H9 (cell line): ENCODE measurements at regions not wholly inside any gene's neighbourhood (a gene's known extent, or its start where the extent isn't known, plus 50 kb on each side); places are given as distances from the start of the nearest gene placed in this dataset.

Experiments
- DNase-seq: peaks from one replicate; pipeline ENCODE4 v3.0.0-alpha.2; 2017
- H2AFZ ChIP-seq: one replicate; pipeline ENCODE4 v1.6.1; 2013; ENCODE audit warnings: mild to moderate bottlenecking, low read length, control low read depth, moderate library complexity
- H2AK5ac ChIP-seq: 2 replicates; pipeline ENCODE4 v1.6.1; 2013; ENCODE audit warnings: low read length, control low read depth, mixed read lengths; ENCODE audit not compliant: insufficient read length
- H2BK120ac ChIP-seq: one replicate; pipeline ENCODE4 v1.6.1; 2013; ENCODE audit warnings: low read depth, mild to moderate bottlenecking, low read length, control low read depth, inconsistent platforms; ENCODE audit not compliant: poor library complexity, severe bottlenecking
- H2BK12ac ChIP-seq: 2 replicates; pipeline ENCODE4 v1.6.1; 2013; ENCODE audit warnings: low read length, control low read depth, mixed read lengths, low read depth; ENCODE audit not compliant: insufficient read length
- H2BK15ac ChIP-seq: 2 replicates; pipeline ENCODE4 v1.6.1; 2013; ENCODE audit warnings: low read depth, low read length, control low read depth
- H2BK20ac ChIP-seq: one replicate; pipeline ENCODE4 v1.6.1; 2013; ENCODE audit warnings: low read depth, mild to moderate bottlenecking, low read length, control low read depth, inconsistent platforms; ENCODE audit not compliant: poor library complexity, severe bottlenecking
- H2BK5ac ChIP-seq: 2 replicates; pipeline ENCODE4 v1.6.1; 2013; ENCODE audit warnings: low read length, control low read depth, mixed read lengths; ENCODE audit not compliant: insufficient read length
- H3K14ac ChIP-seq: 2 replicates; pipeline ENCODE4 v1.6.1; 2013; ENCODE audit warnings: low read length, control low read depth; ENCODE audit not compliant: insufficient read depth
- H3K18ac ChIP-seq: 2 replicates; pipeline ENCODE4 v1.6.1; 2013; ENCODE audit warnings: low read depth, mild to moderate bottlenecking, mixed read lengths, low read length, control low read depth; ENCODE audit not compliant: insufficient read length
- H3K23ac ChIP-seq: 2 replicates; pipeline ENCODE4 v1.6.1; 2013; ENCODE audit warnings: low read length, control low read depth, mixed read lengths, low read depth; ENCODE audit not compliant: insufficient read length
- H3K23me2 ChIP-seq: 2 replicates; pipeline ENCODE4 v1.6.1; 2013; ENCODE audit warnings: low read depth, mild to moderate bottlenecking, mixed read lengths, low read length, control low read depth; ENCODE audit not compliant: insufficient read length, poor library complexity, severe bottlenecking
- H3K27ac ChIP-seq: 2 replicates; pipeline ENCODE4 v1.5.1; 2013; ENCODE audit warnings: low read length, control low read depth, mixed read lengths, low read depth; ENCODE audit not compliant: insufficient read length
- H3K27me3 ChIP-seq: 2 replicates; pipeline ENCODE4 v1.6.1; 2013; ENCODE audit warnings: low read length, control low read depth, inconsistent platforms; ENCODE audit not compliant: insufficient read depth
- H3K4ac ChIP-seq: 2 replicates; pipeline ENCODE4 v1.6.1; 2013; ENCODE audit warnings: low read depth, mild to moderate bottlenecking, control low read depth, inconsistent platforms, low read length, moderate library complexity
- H3K4me1 ChIP-seq: 2 replicates; pipeline ENCODE4 v1.6.1; 2013; ENCODE audit warnings: low read length, control low read depth, inconsistent platforms; ENCODE audit not compliant: insufficient read depth
- H3K4me2 ChIP-seq: 2 replicates; pipeline ENCODE4 v1.6.1; 2013; ENCODE audit warnings: low read length, control low read depth, mixed read lengths; ENCODE audit not compliant: insufficient read length, insufficient read depth
- H3K56ac ChIP-seq: 2 replicates; pipeline ENCODE4 v1.6.1; 2013; ENCODE audit warnings: low read depth, mild to moderate bottlenecking, mixed read lengths, low read length, control low read depth; ENCODE audit not compliant: insufficient read length
- H3K79me1 ChIP-seq: 2 replicates; pipeline ENCODE4 v1.6.1; 2013; ENCODE audit warnings: low read depth, mild to moderate bottlenecking, moderate library complexity, low read length, control low read depth, inconsistent platforms; ENCODE audit not compliant: insufficient read depth, poor library complexity, severe bottlenecking
- H3K79me2 ChIP-seq: 2 replicates; pipeline ENCODE4 v1.6.1; 2013; ENCODE audit warnings: low read length, control low read depth, inconsistent platforms; ENCODE audit not compliant: insufficient read depth
- H3K9ac ChIP-seq: 2 replicates; pipeline ENCODE4 v1.6.1; 2013; ENCODE audit warnings: low read length, control low read depth, mixed read lengths; ENCODE audit not compliant: insufficient read length; ENCODE audit errors: extremely low read depth
- H3K9me3 ChIP-seq: one replicate; pipeline ENCODE4 v1.6.1; 2013; ENCODE audit warnings: low read depth, low read length, inconsistent platforms; ENCODE audit not compliant: control insufficient read depth
- H3T11ph ChIP-seq: one replicate; pipeline ENCODE4 v1.6.1; 2013; ENCODE audit warnings: mild to moderate bottlenecking, low read length, control low read depth, inconsistent platforms
- H4K20me1 ChIP-seq: one replicate; pipeline ENCODE4 v1.6.1; 2013; ENCODE audit not compliant: control insufficient read depth, insufficient read length, insufficient read depth
- H4K5ac ChIP-seq: 2 replicates; pipeline ENCODE4 v1.6.1; 2013; ENCODE audit warnings: low read depth, mild to moderate bottlenecking, mixed read lengths, low read length, control low read depth; ENCODE audit not compliant: insufficient read length
- H4K8ac ChIP-seq: replicated peaks from 2 replicates; pipeline ENCODE4 v1.6.1; 2013; ENCODE audit warnings: low read length, control low read depth, mixed read lengths, low read depth; ENCODE audit not compliant: insufficient read length
- H4K91ac ChIP-seq: 2 replicates; pipeline ENCODE4 v1.6.1; 2013; ENCODE audit warnings: low read depth, mild to moderate bottlenecking, moderate library complexity, mixed read lengths, low read length, control low read depth; ENCODE audit not compliant: insufficient read length
- H3K27ac Mint-ChIP-seq, 3 experiments: 2 replicates in 2 of 3; 3 replicates in 1 of 3; pipeline ENCODE4 v1.8.0; 2020 to 2021; ENCODE audit warnings: mixed read lengths in 3 of 3, mild to moderate bottlenecking in 1 of 3, moderate library complexity in 1 of 3
- H3K27me3 Mint-ChIP-seq: 2 replicates; pipeline ENCODE4 v1.8.0; 2021; ENCODE audit warnings: low read depth, mild to moderate bottlenecking, moderate library complexity, mixed read lengths
- H3K36me3 Mint-ChIP-seq, 3 experiments: 2 replicates in 2 of 3; 3 replicates in 1 of 3; pipeline ENCODE4 v1.8.0; 2020 to 2021; ENCODE audit warnings: low read depth in 3 of 3, mixed read lengths in 3 of 3; ENCODE audit not compliant: insufficient read depth in 1 of 3
- H3K4me1 Mint-ChIP-seq, 2 experiments: 2 replicates each; pipeline ENCODE4 v1.8.0; 2020; ENCODE audit warnings: mixed read lengths in 2 of 2
- H3K4me3 Mint-ChIP-seq, 2 experiments: 2 replicates in 1 of 2; 3 replicates in 1 of 2; pipeline ENCODE4 v1.8.0; 2020 to 2021; ENCODE audit warnings: mild to moderate bottlenecking in 2 of 2, mixed read lengths in 2 of 2, moderate library complexity in 1 of 2
- H3K9me3 Mint-ChIP-seq, 2 experiments: 2 replicates in 1 of 2; 3 replicates in 1 of 2; pipeline ENCODE4 v1.8.0; 2020; ENCODE audit warnings: mild to moderate bottlenecking in 2 of 2, mixed read lengths in 2 of 2, moderate library complexity in 1 of 2
- CTCF ChIP-seq: fragments of 200-600 bp; sonication (generic); conservative IDR thresholded peaks from 3 replicates; pipeline ENCODE4 v1.8.0; 2021; ENCODE audit warnings: antibody characterized with exemption, mild to moderate bottlenecking
- WGBS: extraction: QIAGEN DNeasy Blood & Tissue Kit; methylation state at CpG from one replicate; pipeline ENCODE4 v1.1.7; 2013; ENCODE audit warnings: missing lambda C conversion rate, low lambda C conversion rate, mixed read lengths; ENCODE audit not compliant: insufficient read length; ENCODE audit errors: extremely low coverage; 5-methylcytosine and 5-hydroxymethylcytosine counted together

- WGBS: no CpG with 5 or more reads among the region's 7 CpGs
- H3K4me3 Mint-ChIP-seq: no peak overlapping the region
- no peak overlapping the region for H2BK12ac ChIP-seq
These were observed 628.2 kb upstream of the RBFOX1 start for GRCh38 chr16:6704306-6704930.

More at GRCh38 chr16:6704306-6704930, 628.2 kb upstream of the RBFOX1 start:
- Histone ChIP-seq H3K4me1 (no peaks in the 10 kb centered on the region; the same call in 1 of the 2 replicates), H3T11ph (no peak overlapping the region), H3K4ac (no peak overlapping the region), H3K79me2 (no peaks in the 10 kb centered on the region), H3K27me3 (no peaks in the 10 kb centered on the region), H2BK120ac (no peak overlapping the region), H4K91ac (no peak overlapping the region), H3K4me2 (no peak overlapping the region), H3K14ac (no peak overlapping the region), H4K20me1 (no peaks in the 10 kb centered on the region), H2BK15ac (no peak overlapping the region), H3K79me1 (no peaks in the 10 kb centered on the region), H2BK5ac (no peak overlapping the region), H3K9ac (no peak overlapping the region), H3K27ac (no peak overlapping the region), H2BK20ac (no peak overlapping the region), H3K23me2 (no peaks in the 10 kb centered on the region), H4K8ac (no peak overlapping the region), H3K56ac (no peak overlapping the region), H2AK5ac (no peak overlapping the region), H3K18ac (no peak overlapping the region), H3K9me3 (no peaks in the 10 kb centered on the region), H4K5ac (no peak overlapping the region), H2AFZ (no peak overlapping the region), H3K23ac (no peak overlapping the region)
- Mint-ChIP-seq H3K9me3 (no peaks in the 10 kb centered on the region), H3K27me3 (peaks cover 10% of the 10 kb centered on the region), H3K4me1 (peaks cover 4 to 7% of the 10 kb centered on the region in 2 experiments), H3K36me3 (no peaks in the 10 kb centered on the region), H3K27ac (no peak overlapping the region)
- no peak for TF ChIP-seq CTCF
- no peak for DNase-seq
